ENCODE measurements at regions not wholly inside any gene's neighbourhood (a gene's known extent, or its start where the extent isn't known, plus 50 kb on each side); places are given as distances from the start of the nearest gene placed in this dataset.

DNA sequence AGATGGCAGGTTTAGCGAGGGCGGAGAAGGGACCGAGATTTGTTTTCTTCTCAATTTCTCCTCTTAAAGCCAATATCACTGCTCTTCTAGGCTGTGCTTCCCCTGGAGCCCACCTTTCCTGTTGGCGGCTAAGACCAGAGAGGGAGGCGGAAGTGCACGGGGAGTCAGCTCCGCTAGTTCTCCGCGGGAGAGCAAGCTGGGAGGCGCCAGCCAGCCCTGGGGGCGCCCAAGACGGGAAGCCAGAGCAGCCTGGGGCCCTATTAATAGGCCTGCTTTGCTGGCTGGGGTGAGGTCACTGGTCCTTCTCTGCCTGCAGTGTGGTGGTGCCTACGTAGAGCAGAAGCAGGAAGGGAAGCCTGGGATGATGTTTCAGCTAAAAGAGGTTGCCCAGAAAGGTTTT is 61.6 kb downstream of the LSM5 start:
- DNase-seq = no peak

DNA sequence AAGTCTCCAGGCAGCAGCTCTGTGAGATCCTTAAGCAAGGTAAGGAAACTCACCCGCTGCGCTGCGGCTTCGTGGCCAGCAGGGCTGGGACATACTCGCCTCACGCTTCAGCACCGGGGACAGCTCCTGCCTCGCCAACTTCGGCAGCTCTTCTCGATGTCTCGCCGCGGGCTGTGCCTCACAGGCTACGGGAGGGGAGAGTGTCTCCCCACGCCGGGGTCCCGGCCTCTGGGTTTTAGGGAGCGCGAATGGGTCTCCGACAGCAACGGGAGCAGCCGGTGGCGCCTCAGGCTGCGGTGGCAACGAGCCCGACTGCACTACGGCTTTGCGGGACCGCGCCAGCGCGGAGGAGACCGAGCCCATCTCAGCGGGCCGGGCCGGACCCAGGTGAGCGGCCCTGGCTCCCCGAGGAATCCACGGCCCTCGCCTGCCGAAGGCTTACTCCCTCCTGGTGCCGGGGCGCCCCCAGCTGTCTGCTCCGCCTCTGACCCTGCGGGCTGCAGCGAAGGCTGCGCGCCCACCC is 62.4 kb downstream of the LSM5 start:
- peak; percentile 35 for DNase-seq

DNA sequence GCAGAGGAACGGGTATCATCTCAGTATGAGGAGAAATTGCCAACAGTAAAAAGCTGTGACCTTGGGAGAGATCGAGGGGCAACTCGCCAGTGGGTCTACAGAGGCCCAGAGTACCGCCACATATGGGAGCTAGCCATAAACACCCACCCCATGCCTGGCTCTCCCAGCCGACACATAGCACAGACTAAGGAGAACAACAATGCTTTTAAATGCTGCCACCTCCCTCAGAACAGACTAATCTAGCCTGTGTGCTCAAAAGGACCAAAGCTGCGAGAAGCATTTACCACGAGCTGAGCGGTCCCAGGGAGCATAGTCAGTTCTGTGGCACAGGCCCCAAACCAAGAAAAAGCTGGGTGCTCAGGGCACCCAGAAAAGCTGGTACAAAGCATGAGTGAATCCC is 73.3 kb downstream of the LSM5 start:
- no peak for DNase-seq

DNA sequence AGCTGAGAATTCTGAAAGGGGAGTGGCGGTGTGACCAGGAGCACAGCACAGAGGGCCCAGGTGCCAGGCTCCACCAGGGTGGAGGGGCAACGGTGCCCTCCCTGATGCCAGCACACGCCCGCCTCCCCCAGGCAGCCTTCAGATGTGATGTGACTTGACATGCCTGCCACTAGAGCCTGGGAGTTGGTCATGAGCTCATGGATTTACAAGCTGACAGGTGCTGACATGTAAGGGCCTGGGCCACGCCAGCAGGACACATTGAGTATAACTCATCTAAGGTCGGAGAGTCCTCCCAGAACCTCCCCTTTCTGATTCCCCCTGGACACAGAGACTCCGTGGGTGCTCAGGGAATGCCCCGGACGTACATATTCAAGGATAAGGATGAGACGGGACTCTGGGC is 74.2 kb downstream of the LSM5 start:
- no peak for DNase-seq

DNA sequence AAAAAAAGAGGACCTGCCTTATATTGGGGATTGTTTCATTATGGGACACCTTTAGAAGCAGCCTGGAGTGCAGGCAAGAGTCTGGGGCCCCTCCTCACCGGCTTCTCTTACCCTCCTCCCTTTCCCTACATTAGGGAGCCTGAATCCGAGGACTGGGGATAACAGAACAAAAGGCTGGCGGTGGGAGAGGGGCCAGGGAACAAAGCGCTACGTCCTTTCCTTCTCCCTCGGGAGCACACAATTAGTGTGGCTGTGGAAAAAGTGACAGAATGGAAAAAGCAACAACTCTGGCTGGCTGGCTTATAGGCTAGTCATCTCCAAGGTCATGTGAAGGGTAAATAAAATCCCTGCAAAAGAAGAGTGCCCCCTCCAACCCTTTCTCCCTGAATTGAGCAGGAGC is 74.7 kb downstream of the LSM5 start:
- DNase-seq = no peak

DNA sequence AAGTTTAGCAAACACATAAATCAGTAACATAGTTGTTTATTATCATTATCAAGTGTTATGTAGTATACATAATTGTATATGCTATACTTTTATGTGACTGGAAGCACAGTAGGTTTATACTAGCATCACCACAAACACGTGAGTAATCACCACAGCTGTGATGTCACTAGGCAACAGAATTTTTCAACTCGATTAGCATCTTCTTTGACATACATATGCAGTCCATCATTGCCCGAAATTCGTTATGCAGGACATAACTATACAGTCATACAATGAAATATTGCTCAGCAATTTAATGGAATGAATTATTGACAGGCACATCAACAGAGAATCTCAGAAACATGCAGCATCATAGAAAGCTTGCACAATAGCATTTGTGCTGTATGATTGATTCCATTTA is 77.7 kb downstream of the LSM5 start:
- no peak for DNase-seq

DNA sequence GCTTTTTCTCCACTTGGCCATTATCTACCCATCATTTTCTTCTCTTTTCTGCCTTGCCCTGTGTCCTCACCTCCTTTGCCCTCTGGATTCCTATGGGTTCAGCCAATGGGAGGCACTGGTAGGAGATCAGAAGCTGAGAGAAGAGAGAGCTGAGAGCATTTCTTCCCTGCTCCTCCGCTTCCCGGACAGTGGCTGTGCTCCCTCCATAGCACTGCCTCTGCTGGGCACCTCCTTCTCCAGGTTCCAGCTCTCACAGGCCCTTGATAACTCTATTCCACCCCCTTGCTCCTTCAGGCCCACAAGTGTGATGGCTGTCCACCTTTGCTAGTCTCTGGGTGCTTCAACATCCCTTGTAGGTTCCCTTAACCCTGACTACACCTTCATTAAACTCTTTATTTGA is 79.6 kb downstream of the LSM5 start:
- DNase-seq = no peak

DNA sequence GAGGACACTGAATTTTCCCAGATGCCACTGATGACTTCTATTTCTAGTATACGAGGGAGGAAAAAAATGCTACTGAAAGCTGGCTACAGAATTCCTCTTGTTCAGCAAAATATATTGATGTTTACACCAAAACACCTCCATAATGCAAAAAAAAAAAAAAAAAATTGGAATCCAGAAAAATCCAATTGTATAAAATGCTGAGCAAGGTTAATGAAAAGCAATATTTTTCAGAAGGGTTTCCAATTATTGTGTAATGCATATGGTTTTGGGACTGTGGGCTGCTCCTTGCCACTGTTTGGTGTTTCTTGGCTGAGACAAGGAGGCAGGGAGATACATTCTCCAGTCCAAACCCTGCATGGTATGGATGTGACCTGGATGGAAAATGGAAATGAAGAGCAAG is 83.8 kb downstream of the LSM5 start:
- DNase-seq = no peak

DNA sequence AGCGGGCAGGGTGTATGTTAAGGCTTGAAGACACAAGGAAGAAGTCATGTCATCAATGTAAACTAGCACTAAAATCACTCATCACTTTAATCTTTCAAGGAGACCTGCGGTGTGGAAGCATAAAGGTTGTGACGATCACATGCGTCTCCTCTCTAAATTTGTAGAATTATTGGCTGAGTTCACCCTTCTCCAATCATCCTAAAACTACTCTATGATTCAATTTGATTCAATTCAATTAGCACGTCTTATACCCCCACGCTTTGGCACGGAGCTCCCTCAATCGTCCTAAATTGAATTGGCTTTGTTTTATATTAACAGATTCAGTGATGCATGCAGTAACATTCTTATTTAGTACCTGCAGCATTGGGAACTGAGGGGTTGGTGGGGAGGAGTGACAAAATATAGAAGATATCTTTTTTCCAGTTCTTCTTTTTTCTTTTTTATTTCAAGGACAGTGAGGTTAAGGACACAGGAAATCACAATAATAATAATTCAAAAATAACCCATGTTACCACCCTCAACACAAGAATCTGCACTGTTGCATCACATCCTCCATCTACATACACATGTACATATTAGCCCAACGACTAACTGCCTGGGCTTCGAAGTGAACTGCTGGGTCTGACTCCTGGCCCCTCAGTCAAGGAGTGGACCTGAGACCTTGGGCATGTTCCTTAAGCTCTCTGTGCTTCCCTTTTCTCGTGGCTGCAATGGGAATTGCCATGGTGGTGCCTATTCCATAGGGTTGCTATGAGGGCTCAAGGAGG is 86.5 kb downstream of the LSM5 start:
- DNase-seq = no peak

DNA sequence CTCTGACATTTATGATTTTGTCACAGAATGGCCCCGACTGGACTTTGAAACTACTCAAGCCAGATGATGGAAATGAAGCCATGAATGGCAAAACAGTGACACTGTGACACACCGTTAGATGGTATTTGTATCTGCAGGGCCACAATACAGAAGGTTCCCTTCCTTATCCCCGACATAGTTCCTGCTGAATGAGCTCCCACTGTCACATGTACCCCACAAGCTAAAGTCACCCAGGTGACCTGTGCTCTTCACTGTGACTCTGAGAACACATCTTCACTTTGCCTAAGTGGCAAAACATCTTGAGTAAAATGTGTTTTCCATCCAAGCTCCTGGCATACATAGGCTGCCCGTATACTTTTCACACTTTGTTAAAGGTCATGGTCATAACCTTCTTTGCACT is 89.5 kb downstream of the LSM5 start:
- DNase-seq = no peak

DNA sequence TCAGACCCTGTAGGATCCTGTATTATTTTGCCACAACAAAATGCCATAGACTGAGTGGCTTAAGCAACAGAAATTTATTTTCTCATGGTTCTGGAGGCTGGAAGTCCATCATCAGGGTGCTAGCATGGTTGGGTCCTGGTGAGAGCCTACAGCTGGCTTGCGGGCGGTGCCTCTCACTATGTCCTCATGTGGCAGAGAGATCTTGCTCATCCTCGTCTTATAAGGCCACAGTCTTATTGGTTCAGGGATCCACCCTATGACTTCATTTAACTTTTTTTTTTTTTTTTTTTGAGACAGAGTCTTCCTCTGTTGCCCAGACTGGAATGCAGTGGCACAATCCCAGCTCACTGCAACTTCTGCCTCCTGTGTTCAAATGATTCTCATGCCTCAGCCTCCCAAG is 90.9 kb downstream of the LSM5 start:
- no peak for DNase-seq

DNA sequence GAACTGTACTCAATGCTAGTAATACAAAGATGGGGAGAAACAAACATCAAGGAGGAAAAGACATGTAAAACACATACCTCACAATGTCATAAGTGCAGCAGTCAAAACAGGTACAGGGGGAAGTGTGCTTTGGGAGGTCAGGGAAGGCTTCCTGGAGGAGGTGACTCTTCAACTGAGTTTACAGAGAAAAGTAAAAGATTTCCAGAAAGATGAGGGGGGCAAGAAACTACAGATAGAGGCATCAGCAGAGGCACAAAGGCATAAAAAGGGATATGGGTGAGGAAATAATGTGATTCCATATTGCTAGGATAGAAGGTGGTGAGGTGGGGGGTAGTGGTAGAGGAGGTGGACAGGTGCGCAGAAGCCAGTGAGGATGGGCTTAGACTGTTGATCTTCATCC is 95.0 kb downstream of the LSM5 start:
- no peak for DNase-seq

DNA sequence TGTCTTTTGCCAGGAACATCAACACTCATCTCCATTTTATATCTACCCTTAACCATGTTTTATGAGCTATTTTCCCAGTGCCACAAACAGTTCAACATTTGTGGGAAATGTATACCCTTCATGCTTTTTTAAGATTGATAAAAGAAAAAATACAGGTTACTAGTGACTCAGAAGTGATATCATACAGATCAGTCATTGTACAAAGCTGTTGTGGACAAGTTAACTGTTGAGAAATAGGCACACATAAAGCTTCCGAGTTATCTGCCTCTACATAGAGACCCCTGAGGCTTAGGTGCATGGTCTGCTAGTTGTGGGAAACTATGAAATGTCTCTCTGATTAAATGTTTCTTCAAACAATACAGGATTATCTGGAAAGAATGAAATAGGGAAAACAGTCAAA is 96.3 kb downstream of the LSM5 start:
- DNase-seq = no peak

DNA sequence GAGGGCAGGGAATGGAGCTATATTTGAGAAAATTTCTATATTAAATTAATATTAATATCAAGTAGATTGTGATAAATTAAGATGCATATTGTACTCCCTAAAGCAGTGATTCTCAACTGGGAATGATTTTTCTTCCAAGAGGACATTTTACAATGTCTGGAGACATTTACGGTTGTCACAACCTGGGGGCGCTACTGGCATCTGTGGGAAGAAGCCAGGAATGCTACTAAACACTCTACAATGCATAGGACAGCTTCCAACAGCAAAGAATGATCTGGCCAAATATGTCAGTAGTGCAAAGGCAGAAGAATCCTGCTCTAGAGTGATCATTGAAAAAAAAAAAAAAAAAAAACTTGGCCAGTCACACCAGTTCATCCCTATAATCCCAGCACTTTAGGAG is 100.0 kb downstream of the LSM5 start:
- no peak for DNase-seq

DNA sequence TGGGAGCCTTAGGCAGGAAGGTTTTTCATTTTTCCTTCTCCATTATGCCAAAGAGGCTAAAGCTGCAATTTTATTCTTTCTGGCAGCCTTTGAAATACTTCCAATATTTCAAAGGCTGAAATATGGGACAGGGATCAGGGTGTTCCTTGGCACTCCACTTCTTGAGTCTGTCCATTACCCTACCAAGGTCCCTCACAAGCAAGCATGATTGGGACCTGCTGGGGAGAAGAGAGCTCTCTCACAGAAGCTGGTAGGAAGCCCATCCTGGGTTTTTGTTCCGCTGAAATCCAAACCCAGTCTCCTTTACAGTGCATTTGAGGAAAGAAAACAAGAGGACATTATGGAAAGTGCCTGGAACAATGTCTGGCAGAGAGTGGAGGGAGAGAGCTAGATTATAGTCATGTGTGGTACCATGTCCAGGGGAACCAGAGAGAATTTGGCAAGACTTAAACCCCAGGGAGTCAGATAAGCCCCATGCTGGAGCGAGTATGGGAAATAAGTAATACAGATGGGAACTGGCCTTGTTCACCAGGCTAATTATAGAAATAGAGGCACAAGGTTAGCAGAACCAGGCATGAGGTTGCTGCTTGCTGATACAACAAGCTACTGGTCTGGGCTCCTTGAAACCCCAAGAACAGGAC is 104.7 kb downstream of the LSM5 start:
- DNase-seq = no peak

DNA sequence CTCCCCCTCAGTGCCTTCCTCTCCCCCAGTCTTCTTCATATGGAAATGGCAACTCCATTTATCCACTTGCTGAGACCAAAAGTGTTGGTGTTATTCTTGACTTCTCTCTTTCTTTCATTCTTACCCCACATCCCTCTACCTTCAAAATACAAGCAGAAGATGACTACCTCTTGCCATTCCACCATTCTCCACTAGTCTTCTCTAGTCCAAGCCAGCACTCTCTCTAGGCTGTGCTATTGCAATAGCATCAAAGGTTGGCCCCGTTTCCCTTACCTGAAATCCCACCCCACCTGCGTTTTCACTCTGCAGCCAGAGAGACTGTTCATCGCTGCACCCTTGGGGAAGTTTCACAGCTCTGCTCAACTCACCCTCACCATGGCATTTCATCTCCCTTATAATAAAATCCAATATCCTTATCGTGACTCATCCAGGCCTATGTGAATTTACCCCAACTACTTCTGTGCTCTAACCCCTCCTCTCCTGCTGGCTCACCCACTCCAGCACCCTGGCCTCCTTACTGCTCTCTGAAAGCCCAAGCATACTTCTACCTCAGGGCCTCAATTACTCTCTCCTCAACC is 109.1 kb downstream of the LSM5 start:
- no peak for DNase-seq

DNA sequence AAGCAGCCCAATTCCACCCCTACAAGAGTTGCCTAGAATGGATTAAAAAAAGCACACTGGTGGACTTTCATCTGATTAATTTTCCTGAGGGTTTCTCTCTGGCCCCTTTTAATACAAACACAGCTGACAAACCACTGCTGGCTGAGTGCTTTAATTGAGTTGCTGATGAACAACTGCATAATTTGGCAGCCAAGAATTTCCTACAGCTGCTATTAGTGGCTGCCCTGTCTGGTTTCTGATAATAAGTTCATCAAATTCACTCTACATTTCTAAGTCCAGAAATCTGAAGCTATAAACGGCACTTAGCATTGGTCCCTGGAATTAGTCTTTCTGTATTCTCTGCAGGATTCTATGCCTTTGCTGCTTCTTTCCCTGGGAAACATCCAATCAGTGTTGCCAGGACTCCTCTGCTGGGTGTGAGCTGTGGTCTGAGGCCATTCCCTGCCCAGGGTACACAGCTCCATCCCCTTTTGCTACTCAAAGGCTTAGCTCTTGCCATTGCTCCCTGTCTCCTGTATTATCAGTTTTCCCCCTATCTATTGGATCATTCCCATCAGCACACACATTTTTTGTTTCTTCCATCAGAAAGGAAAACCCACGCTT is 110.6 kb downstream of the LSM5 start:
- no peak for DNase-seq

DNA sequence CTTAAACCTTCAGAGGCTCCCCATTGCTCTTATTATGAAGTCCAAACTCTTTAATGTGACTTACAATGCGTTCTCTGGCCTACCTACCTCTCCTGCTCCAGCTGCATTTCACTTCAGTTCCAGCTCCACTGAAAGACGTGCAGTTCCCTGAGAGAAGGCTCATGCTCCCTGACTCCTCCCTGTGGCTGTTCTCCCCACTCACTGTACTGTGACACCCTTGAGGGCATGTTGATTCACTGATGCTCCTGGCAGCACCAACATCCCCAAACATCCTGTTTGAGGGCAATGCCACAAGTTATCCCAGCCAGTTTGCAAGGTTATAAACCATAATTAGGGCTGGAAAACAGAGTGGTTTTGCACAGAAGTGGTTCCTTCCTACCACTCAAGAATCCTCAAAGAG is 111.2 kb downstream of the LSM5 start:
- no peak for DNase-seq

DNA sequence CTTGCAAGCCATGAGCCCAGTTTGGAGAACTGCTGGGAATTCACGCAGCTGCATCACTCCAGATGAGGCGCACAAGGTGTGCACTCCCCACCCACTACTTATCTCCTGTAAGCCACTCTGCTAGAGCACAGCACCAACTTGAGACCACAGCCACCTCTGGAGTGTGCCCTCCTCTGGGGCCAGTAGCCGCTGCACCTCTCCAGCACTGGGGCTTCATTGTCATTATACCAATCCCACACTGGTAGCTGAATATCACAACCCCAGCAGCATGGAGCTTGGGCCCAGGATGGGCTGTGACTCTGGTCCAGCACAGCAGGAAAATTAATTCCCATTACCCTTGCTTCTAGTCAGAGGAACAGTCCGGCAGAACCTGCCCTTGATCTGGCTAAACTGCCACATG is 125.6 kb downstream of the LSM5 start:
- no peak for DNase-seq

DNA sequence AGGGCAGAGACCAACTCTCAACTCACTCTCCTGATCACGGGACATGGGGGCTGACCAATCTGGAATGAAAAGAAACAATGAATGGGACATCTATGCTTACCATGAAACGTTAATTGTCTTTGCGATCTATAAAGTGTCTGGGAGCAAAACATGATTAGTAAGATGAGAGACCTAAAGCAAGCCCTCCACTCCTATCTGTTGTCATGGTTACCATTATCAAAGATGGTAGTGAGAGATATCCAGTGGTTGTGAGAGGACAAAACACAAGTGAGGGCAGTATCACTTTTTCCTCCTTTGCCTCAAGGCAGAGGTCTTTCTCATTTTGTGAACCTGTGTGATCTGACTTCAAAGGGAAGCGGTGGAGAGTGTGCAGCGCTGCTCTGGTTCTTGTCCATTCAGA is 130.1 kb downstream of the LSM5 start:
- DNase-seq = no peak

DNA sequence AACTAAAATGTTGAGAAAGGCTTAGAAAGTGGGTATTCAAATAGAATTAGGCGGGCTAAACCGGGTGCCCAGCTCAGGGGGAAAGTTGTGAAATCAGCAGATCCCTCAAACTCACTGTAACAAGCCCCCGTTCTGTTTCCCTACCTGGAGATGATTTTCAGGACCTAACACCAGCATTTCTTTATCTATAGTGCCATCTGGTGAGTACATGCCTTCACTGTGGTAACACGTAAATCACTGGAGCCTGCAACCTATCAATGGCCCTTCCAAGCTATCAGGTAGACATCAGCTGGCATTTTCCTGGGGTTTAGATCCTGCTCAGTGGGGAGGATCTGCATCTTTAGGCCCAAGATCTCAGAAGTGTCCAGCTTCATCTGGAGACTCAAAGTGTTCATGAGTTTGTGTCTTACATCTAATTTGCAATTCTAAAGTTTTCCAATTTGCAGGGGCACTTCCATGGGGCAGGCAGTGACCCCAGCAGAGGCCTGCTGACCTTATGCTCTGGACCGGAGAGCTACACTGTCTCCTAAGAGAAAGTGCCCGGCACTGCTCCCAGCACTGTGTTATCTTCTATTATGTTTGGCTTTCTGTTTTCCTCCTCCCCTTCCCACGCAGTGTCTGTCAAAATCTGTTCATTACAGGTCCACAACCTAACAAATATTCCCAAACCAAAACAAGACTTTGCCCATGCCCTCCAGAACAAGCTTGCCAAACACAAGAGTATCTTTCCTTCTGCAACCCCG is 132.5 kb downstream of the LSM5 start:
- DNase-seq = no peak

DNA sequence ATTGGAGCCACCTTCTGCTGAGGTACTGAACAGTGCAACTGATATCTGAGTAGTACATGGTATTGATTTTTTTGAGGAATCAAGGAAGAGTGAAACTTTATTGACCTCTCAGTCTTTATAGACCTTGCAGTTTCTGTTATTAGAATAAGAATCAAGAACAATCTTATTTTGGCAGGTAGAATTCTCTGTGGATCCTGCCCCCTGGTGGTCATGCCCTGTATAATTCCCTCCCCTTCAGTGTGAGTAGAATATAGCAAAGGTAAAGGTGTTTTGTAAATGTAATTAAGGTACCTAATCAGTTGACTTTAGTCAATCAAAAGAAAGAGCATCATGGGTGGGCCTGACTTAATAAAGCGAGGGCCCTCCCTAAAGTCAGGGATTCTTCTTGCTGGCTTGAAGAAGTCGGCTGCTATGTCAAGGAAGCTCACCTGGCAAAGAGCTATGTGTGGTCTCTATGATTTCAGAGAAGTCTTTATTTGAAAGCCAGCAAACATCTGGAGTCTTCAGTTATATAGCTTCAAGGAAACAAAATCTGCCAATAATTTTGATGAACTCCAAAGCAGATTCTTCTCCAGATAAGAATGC is 142.8 kb downstream of the LSM5 start:
- no peak for DNase-seq

DNA sequence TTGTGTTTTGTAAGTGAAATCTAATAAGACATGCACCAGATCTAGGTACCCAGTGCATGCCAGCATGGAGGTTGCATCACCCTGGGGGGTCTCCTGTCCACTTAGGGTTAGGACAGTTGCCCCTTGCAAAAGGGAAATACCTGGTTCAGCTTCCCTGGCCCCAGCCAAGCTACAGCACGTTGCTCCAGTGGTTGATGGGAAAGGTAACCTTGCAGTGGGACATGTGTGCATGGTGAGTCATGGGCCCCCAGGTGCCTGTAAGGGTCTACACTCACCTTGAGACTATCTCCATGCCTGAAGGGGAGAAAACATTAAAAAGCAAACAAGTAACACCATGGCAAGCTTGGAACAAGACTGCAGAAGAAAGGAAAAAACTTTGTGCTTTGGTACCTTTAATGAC is 143.9 kb downstream of the LSM5 start:
- no peak for DNase-seq
